ENCODE measurements at regions not wholly inside any gene's neighbourhood (a gene's known extent, or its start where the extent isn't known, plus 50 kb on each side); places are given as distances from the start of the nearest gene placed in this dataset.
"Not testable (repeated sequence)": the region's sequence is repeated elsewhere in the genome, so short reads cannot be mapped to it uniquely, and the experiment has no call there.

DNA sequence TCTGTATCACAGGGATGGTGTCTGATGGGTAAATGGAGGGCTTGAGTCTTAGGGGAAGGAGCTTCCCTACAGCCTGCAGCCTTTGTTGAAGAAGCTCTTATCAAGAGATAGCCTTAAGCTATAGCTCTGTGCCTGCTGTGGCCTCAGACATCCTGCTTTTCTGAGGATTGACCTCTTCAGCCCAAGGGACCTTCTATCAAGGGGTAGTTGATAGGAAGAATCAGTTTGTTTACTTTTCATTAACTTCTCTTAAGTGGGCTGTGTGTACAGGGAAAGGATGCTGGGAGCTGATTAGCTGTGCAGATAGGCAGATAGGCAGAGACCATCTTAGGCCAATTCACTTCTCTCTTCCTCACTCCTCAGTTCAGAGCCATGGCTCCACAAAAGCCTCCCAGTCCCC is 151.8 kb upstream of the CADM1 start:
- DNase-seq (ENCODE audit: low read depth, low spot score), result no peak

DNA sequence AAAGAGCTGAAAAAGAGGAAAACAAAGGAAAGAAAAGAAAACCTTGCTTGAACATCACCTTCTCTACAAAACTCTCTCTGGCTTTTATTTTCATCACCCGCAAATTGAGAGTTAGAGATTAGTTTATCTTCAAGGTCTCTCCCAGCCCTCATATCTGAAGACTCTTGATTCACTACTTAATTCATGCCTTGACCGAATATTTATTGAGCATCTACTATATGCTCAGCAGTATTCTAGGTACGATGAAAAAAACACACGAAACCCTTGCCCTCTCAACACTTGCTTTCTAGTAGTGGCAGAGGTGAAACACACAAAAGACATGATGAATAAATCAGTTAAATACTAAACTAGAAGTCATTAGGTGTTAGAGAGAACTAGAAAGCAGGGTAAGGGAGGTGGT is 150.6 kb upstream of the CADM1 start:
- DNase-seq (ENCODE audit: low read depth, low spot score), result no peak

DNA sequence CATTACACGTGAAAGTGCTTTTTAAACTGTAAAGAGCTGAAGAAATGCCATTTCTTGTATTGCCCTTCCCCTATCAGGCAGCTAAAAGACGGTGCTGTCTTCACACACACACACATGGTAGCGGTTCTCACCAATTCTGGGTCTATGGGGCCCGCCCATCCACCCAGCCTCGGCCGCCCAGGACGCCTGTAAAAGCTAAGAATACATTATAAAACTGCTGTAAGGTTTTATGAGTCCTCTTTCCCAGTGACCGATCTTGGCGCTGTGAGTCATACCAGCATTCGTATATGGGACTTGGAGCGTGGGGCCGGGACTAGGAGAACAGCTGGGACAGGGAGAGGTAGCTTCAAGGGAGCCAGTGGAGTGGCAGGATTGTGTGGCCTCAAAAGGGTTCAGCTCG is 149.7 kb upstream of the CADM1 start:
- no peak for DNase-seq (ENCODE audit: low read depth, low spot score)

DNA sequence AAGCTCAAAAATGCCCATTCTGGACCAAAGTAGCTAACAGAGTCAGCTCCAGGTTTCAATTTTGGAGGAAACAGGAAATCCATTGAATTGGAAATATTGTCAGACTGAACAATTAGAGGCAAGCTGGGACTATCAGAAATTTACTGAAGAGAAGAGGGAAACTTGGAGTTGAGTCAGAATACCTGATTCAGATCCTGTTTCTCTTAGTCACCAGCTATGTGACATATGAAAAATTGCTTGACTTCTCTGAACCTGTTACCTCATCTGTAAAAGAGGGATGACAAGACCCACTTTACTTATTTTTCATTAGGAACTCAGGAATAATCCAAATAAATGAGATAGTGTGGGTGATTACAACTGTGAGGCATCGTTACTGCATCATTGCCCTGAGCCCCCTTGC is 148.9 kb upstream of the CADM1 start:
- DNase-seq (ENCODE audit: low read depth, low spot score), result no peak

GRCh38 chr11:115652496-115652895 is 148.3 kb upstream of the CADM1 start:
- DNase-seq (ENCODE audit: low read depth, low spot score), result no peak

- DNase-seq (ENCODE audit: low read depth, low spot score), result no peak
Measured at GRCh38 chr11:115652094-115652493, 147.9 kb upstream of the CADM1 start.

DNA sequence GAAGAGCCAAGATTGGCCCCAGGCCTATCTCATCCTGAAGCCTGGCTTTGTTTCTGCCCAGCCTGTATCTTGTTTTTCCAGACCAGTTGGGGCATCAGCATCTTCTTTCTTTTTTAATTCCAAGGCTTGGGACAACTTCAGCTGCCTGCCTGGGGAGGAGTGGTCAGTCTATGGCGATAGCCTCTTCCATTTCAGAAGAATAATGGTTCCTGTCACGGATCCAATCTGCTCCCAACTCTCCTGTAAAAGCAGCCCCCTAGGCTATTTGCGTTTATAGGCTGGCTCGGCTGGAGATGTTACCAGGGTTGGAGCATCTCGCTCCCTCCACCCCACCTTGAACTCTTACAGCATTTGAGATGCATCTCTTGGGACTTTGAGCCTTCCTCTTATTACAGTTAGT is 145.2 kb upstream of the CADM1 start:
- DNase-seq (ENCODE audit: low read depth, low spot score), result no peak

DNA sequence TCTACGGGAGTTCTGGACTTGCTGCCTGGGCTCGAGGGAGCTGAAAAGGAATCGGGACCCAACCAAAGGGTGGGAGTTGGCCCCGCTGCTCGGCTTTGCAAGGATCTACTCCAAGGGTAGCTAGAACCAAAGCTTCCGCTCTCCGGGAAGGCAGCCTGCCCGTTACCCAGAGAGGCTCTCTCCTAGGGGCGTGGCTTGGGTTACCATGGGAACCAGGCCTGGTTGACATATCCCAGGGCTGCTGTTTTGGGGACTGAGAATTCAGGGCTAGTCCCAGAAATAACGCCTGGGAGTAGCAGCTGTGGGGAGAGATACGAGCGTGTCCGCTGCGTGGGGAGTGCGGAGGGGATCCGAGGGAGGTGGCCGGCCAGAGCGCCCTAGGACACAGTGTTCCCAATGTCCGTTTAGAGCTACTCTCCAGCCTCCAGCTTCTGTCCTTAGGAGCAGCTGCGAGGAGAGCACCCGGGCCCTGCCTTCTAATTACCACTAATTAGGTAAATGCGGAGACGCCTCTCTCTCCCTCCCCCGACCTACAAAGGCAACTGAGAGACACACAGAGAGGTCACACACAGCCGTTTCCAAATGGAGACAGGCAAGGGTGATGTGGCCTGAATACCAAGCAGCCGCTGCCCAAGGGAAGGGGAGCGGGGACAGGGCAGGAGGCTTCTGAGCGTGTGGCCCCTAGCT is 141.6 kb upstream of the CADM1 start:
- no peak for DNase-seq (ENCODE audit: low read depth, low spot score)

GRCh38 chr11:115644856-115645255 is 140.6 kb upstream of the CADM1 start:
- DNase-seq (ENCODE audit: low read depth, low spot score), result no peak

DNA sequence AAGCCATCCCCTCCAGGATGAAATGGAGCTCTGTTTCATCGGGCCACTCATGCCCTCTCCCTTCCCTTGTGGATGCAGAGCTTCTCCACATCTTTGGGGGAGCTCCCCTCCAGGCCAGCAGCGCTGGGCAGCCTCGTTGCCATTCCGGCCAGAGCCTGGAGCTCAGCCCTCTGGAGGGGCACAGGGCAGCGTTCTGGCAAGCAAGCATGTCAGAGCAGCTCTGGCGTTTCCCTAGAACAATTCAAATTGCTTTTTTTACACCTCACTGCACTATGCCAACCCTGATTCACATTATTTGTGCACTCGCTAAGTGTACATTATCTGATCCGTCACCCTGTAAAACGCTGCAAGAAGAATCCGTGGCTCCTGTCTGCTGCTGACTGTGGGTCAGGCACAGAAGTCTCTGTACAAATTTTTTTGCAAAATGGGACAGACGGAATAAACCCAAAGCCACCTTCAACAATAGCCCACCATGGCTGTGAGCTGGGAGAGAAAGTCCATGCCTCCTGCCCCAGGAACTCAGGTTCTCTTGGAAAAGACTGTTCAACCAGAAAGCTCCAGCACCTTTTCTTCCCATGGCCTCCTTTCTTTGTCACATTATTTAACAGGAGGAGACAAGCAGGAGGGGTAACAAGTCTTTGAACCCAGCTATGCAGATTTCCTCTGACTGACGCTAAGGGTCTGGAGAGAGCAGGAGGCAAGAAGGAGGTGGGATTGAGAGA is 139.5 kb upstream of the CADM1 start:
- no peak for DNase-seq (ENCODE audit: low read depth, low spot score)

DNA sequence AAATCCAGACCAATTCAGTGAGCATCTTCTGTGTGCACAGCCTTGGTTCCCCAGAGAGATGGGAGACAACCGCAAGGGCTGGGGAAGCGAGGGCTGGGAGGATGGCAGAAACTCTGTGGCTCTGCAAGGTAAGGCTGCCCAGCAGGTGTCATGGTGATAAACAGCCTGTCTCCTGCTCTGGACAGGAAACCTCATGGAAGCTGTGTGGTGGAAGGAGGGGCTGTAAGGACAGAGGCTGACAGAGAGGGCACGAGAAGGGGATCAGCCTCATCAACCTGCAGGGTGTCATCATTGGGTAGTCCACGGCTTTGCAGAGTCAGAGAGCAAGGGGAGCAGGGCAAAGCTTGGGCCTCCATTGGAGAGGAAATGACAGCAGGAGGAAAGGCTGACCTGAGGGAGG is 138.4 kb upstream of the CADM1 start:
- no peak for DNase-seq (ENCODE audit: low read depth, low spot score)

- DNase-seq (ENCODE audit: low read depth, low spot score), result no peak
Measured at GRCh38 chr11:115637599-115638241, 133.5 kb upstream of the CADM1 start.

DNA sequence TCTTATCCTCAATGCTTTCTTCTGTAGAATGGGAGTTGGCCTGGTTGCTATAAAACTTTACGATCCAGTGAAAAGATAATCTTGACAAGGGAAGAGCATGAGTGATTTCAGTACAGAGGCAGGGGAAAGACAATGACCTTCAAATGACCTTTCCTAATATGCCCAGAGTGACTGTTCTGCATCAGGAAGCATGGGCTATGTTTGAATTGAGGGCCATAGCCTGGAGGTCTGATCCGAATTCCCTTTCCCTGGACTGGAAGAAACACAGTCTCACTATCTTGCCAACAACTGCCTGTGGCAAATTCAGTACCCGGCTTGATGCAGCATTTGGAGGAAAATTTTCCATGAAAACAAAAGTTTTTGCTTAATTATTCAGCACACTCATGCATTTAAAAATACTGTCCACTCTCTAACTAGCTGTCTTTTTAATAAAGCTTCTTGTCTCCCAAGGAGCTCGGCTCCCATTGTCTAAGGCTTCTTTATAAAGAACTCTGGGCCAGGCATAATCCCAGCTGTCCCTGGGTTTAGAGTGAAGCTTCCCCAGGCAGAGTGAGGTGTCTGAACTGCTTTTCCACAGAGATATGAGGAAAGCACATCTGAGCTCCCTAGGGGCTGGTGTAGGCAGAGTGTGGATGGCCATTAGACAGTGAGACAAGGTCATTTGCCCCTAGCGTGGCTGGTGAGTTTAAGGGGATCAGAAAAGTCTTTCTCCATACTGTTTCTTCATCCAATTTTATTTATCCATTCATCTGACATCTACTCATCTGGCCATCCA is 132.7 kb upstream of the CADM1 start:
- DNase-seq (ENCODE audit: low read depth, low spot score), result no peak

GRCh38 chr11:115633977-115634376 is 129.8 kb upstream of the CADM1 start:
- not testable (repeated sequence) for DNase-seq (ENCODE audit: low read depth, low spot score)

GRCh38 chr11:115632061-115632460 is 127.8 kb upstream of the CADM1 start:
- DNase-seq (ENCODE audit: low read depth, low spot score), result no peak

GRCh38 chr11:115631609-115632008 is 127.4 kb upstream of the CADM1 start:
- no peak for DNase-seq (ENCODE audit: low read depth, low spot score)

- DNase-seq (ENCODE audit: low read depth, low spot score), result no peak
Measured at GRCh38 chr11:115630214-115630613, 126.0 kb upstream of the CADM1 start.

- DNase-seq (ENCODE audit: low read depth, low spot score), result no peak
Measured at GRCh38 chr11:115629456-115630015, 125.3 kb upstream of the CADM1 start.

DNA sequence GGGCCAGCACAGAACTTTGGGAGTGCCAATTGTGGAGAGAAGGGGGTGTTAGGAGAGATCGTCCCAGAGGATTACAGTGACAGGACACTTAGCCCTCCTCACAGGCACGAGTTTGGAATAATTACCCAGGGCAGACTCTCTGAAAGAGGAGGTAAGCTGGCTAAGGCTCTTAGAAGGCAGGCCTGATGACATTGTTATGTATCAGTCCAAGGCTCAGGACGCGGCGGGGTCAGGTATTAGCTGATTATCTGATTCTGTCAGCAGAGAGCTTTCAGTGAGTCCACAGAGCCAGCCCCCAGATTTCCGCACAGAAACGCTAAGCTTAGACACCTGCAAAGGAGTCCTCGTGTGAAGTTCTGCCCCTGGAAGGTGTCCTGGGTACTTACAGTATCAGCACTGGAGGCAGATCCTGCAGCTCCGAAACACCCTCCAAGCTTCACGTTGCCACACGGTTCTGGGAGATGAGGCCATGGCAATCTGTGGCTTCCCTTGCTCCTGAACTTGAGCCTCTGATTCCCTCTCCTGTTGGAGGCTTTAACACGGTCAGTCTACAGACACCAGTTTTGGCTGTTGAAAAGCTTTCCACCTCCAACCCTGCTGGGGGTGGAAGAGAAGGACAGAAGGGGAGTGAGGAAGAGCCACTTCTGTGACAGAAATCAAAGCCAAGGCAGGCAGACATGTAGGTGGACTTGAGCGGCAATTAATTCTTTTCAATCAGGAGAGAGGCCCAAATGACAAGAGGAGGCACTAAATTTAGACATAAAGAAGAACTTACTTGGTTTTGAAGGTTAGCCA is 123.6 kb upstream of the CADM1 start:
- DNase-seq (ENCODE audit: low read depth, low spot score), result no peak

GRCh38 chr11:115627071-115627470 is 122.9 kb upstream of the CADM1 start:
- no peak for DNase-seq (ENCODE audit: low read depth, low spot score)

DNA sequence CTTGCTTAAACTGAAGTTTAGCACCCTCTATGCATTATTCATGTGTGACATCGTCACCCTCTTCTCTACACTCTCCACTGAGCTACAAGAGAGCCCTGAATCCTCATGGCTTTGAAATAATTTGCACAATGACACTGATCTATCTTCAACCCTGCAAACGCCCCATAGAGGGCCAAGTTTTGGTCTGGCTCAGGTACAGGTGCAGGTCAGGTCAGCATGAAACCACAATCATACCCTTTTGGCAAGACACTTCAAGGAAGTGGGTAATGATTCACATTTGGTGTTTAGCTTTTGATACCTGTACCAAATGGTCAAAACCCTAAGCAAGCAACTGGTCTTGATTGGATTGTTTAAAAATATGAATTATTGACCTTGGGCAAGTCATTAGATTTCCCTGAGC is 122.2 kb upstream of the CADM1 start:
- DNase-seq (ENCODE audit: low read depth, low spot score), result no peak

Measured in pulmonary artery endothelial cell (primary cell).